Esophagus squamous epithelium (tissue), 5 donors: ENCODE measurements at regions not wholly inside any gene's neighbourhood (a gene's known extent, or its start where the extent isn't known, plus 50 kb on each side); places are given as distances from the start of the nearest gene placed in this dataset.

Experiments used
- DNase-seq: peaks from one replicate; lab custom pipeline; 2025; lab: John Stamatoyannopoulos, UW
- H3K27ac ChIP-seq, 4 donors: fragments of 200-600 bp; sonication (generic); one replicate each; pipeline ENCODE4 v1.5.1; 2016 to 2019; ENCODE audit warnings: mild to moderate bottlenecking in 1 of 4
- H3K27me3 ChIP-seq, 4 donors: fragments of 200-600 bp; sonication (generic); 1 replicate in 3 of 4; 2 replicates in 1 of 4; pipeline versions ENCODE4 v1.5.1 to v1.6.0; 2017 to 2021; ENCODE audit warnings: antibody characterized with exemption in 1 of 4
- H3K36me3 ChIP-seq, 3 donors: fragments of 200-600 bp; sonication (generic); one replicate each; pipeline ENCODE4 v1.5.1; 2016 to 2019
- H3K4me1 ChIP-seq, 3 donors: fragments of 200-600 bp; sonication (generic); one replicate each; pipeline ENCODE4 v1.5.1; 2017 to 2019
- H3K4me3 ChIP-seq, 4 donors: fragments of 200-600 bp; sonication (generic); 1 replicate in 3 of 4; 2 replicates in 1 of 4; pipeline ENCODE4 v1.5.1; 2016 to 2019; ENCODE audit warnings: mild to moderate bottlenecking in 2 of 4, moderate library complexity in 1 of 4
- H3K9me3 ChIP-seq, 3 donors: fragments of 200-600 bp; sonication (generic); one replicate each; pipeline ENCODE4 v1.5.1; 2016 to 2019
- POLR2A ChIP-seq, 4 donors: fragments of 450-650 bp; IDR thresholded peaks; one replicate each; pipeline ENCODE4 v1.6.1; 2017; ENCODE audit warnings: antibody characterized with exemption in 4 of 4, mild to moderate bottlenecking in 4 of 4, moderate library complexity in 3 of 4
- WGBS, 2 donors: methylation state at CpG; one replicate each; pipeline ENCODE4 v1.1.5; 2018; 5-methylcytosine and 5-hydroxymethylcytosine counted together
- intact Hi-C: fragments of 100-400 bp; cut with DNase I; formaldehyde crosslinking; loops from one replicate; pipeline ENCODE4 v1.15.0; 2022
- TF ChIP-seq, protein P1 (sequence below), 6 experiments: fragments of 450-650 bp in 4 of 6; fragments of 200-600 bp in 2 of 6; sonication (generic) in 2 of 6; IDR thresholded peaks; one replicate each; pipeline ENCODE4 v1.5.1; 2016 to 2019; ENCODE audit warnings: antibody characterized with exemption in 6 of 6, mild to moderate bottlenecking in 4 of 6, moderate library complexity in 4 of 6
- donor health status: DM: yes; HTN: yes; CAD: no.

- no peak overlapping the region for H3K4me3 ChIP-seq
- intact Hi-C loops, result no loop called here
- no peak overlapping the region for H3K27ac ChIP-seq
- TF ChIP-seq POLR2A (IDR thresholded peaks at IDR 0.05), result no peak
- TF ChIP-seq, protein P1, sequence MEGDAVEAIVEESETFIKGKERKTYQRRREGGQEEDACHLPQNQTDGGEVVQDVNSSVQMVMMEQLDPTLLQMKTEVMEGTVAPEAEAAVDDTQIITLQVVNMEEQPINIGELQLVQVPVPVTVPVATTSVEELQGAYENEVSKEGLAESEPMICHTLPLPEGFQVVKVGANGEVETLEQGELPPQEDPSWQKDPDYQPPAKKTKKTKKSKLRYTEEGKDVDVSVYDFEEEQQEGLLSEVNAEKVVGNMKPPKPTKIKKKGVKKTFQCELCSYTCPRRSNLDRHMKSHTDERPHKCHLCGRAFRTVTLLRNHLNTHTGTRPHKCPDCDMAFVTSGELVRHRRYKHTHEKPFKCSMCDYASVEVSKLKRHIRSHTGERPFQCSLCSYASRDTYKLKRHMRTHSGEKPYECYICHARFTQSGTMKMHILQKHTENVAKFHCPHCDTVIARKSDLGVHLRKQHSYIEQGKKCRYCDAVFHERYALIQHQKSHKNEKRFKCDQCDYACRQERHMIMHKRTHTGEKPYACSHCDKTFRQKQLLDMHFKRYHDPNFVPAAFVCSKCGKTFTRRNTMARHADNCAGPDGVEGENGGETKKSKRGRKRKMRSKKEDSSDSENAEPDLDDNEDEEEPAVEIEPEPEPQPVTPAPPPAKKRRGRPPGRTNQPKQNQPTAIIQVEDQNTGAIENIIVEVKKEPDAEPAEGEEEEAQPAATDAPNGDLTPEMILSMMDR (IDR thresholded peaks at IDR 0.05), result no peak
- H3K27me3 ChIP-seq, result no peaks in the 10 kb centered on the region
- WGBS, 2 donors, result 87 to 94% methylated on average over 10 to 22 of the region's 24 CpGs
- H3K4me1 ChIP-seq, result no peaks in the 10 kb centered on the region
- no peaks in the 10 kb centered on the region for H3K36me3 ChIP-seq
- no peaks in the 10 kb centered on the region for H3K9me3 ChIP-seq
- DNase-seq, result no peak
Measured at GRCh38 chr10:1964476-1964875, 227.2 kb upstream of the ADARB2 start.

GRCh38 chr10:1963341-1963740, 226.0 kb upstream of the ADARB2 start:
- H3K4me3 ChIP-seq, result no peak overlapping the region
- intact Hi-C loops, result no loop called here
- H3K27me3 ChIP-seq, result no peaks in the 10 kb centered on the region
- TF ChIP-seq, protein P1 (IDR thresholded peaks at IDR 0.05), result no peak
- no peak for TF ChIP-seq POLR2A (IDR thresholded peaks at IDR 0.05)
- no peak overlapping the region for H3K27ac ChIP-seq
- H3K36me3 ChIP-seq, result no peaks in the 10 kb centered on the region
- H3K9me3 ChIP-seq, result no peaks in the 10 kb centered on the region
- DNase-seq, result no peak
- H3K4me1 ChIP-seq, result no peaks in the 10 kb centered on the region
- WGBS, 2 donors, result 85 to 86% methylated on average over 22 of the region's 22 CpGs

GRCh38 chr10:1961989-1962388, 224.7 kb upstream of the ADARB2 start:
- no peak for DNase-seq
- no peaks in the 10 kb centered on the region for H3K27me3 ChIP-seq
- H3K9me3 ChIP-seq, result no peaks in the 10 kb centered on the region
- H3K4me3 ChIP-seq, result no peak overlapping the region
- WGBS, 2 donors, result 69 to 80% methylated on average over 2 of the region's 2 CpGs
- no peak overlapping the region for H3K27ac ChIP-seq
- H3K36me3 ChIP-seq, result no peaks in the 10 kb centered on the region
- no peaks in the 10 kb centered on the region for H3K4me1 ChIP-seq
- intact Hi-C loops, result no loop called here
- TF ChIP-seq, protein P1 (IDR thresholded peaks at IDR 0.05), result no peak
- TF ChIP-seq POLR2A (IDR thresholded peaks at IDR 0.05), result no peak

GRCh38 chr10:1960982-1961381, 223.7 kb upstream of the ADARB2 start:
- 89 to 100% methylated on average over 2 of the region's 2 CpGs for WGBS, 2 donors
- TF ChIP-seq, protein P1 (IDR thresholded peaks at IDR 0.05), result no peak
- TF ChIP-seq POLR2A (IDR thresholded peaks at IDR 0.05), result no peak
- no peak overlapping the region for H3K4me3 ChIP-seq
- H3K4me1 ChIP-seq, result no peaks in the 10 kb centered on the region
- H3K27ac ChIP-seq, result no peak overlapping the region
- H3K36me3 ChIP-seq, result no peaks in the 10 kb centered on the region
- H3K9me3 ChIP-seq, result no peaks in the 10 kb centered on the region
- intact Hi-C loops, result no loop called here
- H3K27me3 ChIP-seq, result no peaks in the 10 kb centered on the region
- no peak for DNase-seq

GRCh38 chr10:1957057-1957456, 219.7 kb upstream of the ADARB2 start:
- TF ChIP-seq, protein P1 (IDR thresholded peaks at IDR 0.05), result no peak
- WGBS, 2 donors, result 55 to 56% methylated on average over 4 of the region's 4 CpGs
- H3K9me3 ChIP-seq, result no peaks in the 10 kb centered on the region
- H3K36me3 ChIP-seq, result no peaks in the 10 kb centered on the region
- H3K4me3 ChIP-seq, result no peak overlapping the region
- no peak for DNase-seq
- no peak overlapping the region for H3K27ac ChIP-seq
- H3K4me1 ChIP-seq, result no peaks in the 10 kb centered on the region
- intact Hi-C loops, result no loop called here
- no peaks in the 10 kb centered on the region for H3K27me3 ChIP-seq
